ENCODE measurements at regions not wholly inside any gene's neighbourhood (a gene's known extent, or its start where the extent isn't known, plus 50 kb on each side); places are given as distances from the start of the nearest gene placed in this dataset.
"Not testable (repeated sequence)": the region's sequence is repeated elsewhere in the genome, so short reads cannot be mapped to it uniquely, and the experiment has no call there.

DNA sequence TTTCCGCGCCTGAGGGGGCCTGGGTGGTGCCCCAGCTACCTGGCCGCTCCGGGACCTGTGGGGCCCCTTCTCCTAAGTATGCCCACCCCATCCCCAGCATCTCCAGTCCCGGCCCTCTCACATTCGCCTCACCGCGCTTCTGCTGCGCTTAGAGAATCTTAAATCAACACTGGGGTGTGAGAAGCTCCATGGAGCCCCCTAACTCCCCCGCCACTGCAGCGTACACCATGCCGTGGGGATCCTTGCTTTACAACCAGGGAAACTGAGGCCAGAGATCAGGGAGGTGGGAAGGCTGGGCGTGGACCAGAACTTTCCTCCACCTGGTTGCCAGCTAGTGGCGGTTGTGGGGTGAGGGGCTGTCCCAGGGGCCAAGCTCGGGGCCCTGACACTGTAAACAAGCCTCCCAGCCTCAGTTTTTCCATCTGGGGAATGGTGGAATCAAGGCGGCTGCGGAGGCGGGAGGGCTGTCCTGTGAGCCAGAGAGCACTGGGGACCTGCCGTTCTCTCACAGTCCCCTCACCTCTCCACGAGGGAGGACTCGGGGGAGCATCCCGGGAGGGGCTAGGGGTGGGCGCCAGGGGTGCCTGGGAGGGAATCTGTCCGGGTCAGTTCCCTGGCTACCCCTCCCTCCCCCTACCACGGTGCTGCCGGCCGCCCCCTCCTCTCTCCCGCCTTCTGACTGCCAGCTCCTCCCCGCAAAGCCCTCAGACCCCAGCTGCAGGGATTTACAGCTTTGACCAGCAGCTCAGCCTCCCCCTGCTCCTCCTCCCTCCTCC is 161.2 kb downstream of the C9orf50 start:
- in situ Hi-C loops (cut with MboI; ENCODE audit: low sequenced_read_pairs) = no loop called here

DNA sequence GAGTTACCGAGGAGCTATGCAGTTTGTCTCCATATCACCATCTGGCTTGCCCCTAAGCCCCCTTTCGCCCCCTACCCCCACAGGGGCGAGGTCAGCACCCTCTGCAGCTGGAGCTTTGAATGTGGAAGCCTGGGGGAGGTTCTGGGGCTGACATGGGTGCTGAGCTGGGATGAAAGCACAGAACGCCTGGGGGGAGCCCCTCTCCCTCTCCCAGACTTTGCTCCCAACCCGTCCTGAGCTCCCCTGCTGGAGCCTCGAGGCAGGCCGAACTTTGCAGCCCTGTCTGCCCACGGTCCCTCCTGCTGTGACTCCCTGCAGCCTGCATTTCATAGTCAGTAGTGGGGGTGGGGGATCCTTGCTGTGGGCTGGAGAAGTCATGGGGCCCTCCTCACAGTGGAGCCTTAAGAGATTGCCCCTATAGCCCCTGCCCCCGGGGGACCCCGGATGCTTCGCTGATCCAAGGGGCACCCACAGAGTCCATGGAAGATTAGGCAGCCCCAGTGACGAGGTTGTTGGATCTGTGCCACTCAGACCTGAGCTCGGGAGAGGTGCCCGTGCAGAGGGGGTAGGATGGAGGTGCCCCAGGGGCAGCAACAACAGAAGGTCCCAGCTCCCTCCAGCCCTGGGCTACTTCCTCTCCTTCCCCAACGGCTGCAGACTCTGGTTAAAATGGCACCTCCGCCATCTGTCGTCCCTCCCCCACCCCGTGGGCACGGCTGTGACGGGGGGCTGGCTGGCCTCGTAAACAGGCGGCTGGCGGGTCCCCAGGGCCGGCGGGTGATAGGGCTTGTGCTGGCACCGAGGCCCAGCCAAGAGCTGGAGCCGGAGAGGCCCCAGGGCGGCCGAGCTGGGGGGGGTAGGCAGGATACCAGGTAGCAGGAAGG is 162.0 kb downstream of the C9orf50 start:
- in situ Hi-C loops (cut with MboI; ENCODE audit: low sequenced_read_pairs) = no loop called here

DNA sequence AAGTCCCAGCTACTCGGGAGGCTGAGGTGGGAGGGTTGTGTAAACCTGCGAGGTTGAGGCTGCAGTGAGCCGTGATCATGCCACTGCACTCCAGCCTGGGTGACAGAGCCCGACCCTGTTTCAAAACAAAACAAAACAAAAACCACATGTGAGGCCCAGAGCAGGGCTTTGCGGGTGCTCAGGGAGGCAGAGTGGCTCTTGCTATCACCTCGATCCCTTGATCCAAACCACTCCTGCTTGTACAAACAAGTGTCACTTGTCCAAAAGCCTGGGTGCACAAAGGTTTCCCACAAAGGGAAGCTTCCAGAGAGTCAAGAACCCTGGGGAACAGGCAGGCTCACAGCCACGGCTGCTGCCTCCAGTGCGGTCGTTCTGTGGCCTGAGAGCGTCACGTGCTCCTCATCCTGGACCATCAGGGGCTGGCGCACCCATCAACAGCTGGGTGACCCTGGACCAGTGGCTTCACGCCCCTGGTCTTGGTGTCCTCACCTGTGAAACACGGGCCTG is 162.7 kb downstream of the C9orf50 start:
- in situ Hi-C loops (cut with MboI; ENCODE audit: low sequenced_read_pairs) = no loop called here

GRCh38 chr9:129457325-129457779 is 163.5 kb downstream of the C9orf50 start:
- in situ Hi-C loops (cut with MboI; ENCODE audit: low sequenced_read_pairs) = no loop called here

- in situ Hi-C loops (cut with MboI; ENCODE audit: low sequenced_read_pairs) = no loop called here
These were observed 164.2 kb downstream of the C9orf50 start for GRCh38 chr9:129456549-129457324.

DNA sequence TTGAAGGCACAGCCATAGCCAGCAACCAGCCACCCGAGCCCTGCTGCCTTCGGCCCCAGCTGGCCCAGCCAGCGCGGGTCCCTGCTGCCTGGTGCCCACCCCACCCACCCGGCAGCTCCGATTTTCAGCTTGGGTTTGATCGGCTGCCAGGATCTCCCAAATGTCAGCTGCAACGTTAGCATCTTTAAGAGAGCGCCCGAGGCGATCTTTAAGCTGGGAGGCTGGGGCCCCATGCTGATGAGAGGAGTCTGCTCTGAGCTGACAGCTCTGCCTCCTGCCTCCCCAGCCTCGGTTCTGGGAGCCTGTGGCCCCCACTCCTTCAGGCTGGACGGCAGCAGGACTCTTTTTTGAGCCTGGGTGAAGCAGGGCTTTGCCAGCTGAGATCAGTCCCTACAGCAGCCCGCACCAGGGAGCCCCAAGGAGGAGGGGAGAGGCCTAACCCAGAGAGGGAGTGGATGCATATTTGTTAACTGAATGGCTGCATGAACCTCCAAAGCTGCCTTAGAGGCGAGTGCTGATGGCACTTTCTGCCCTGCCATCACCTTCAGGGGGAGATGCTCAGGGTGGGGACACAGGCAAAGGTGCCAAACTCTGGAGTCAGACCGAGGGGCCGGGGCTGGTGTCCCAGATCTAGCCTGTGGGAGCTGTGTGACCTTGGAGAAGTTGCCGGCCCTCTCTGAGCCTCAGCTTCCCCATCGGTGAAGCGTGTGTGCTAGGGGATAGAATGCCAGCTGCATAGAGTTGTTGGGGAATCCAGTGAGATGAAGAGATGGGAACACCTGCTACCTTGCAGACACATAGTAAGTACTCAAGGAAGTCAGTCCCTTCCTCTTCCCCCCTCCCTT is 165.5 kb downstream of the C9orf50 start:
- in situ Hi-C loops (cut with MboI; ENCODE audit: low sequenced_read_pairs) = no loop called here

DNA sequence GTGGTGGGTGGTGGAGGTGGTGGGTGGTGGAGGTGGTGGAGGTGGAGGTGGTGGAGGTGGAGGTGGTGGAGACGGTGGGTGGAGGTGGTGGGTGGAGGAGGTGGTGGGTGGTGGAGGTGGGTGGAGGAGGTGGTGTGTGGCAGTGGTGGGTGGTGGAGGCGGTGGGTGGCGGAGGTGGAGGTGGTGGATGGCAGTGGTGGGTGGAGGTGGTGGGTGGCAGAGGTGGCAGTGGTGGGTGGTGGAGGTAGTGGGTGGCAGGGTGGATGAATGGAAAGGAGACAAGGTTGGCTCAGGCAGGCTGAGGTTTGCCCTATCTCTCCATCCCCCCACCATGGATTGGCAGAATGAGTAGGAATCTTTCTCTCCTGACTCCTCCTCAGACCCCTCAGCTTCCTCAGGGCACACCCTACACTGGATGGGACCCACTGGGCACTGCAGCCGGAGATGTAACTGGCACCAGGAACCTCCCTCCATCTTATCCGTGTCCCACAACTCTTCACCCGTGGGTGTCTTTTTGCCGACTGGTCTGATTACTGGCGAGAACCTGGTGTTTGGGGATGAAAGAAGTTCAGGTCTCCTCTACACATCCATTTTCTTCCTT is 166.3 kb downstream of the C9orf50 start:
- in situ Hi-C loops (cut with MboI; ENCODE audit: low sequenced_read_pairs) = no loop called here

DNA sequence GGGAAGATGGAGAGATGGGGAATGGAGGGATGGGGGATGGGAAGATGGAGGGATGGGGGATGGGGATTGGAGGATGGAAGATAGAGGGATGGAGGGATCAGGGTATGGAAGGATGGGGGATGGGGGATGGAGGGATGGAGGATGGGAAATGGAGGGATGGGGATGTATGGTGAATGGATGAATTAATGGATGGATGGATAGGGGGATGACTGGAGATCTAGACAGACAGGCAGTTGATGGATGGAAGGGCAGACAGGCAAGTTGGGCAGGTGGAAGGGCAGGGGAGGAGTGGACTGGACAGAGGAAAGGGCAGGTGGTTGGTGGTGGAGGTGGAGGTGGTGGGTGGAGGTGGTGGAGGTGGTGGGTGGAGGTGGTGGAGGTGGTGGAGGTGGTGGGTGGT is 167.2 kb downstream of the C9orf50 start:
- in situ Hi-C loops (cut with MboI; ENCODE audit: low sequenced_read_pairs) = no loop called here

DNA sequence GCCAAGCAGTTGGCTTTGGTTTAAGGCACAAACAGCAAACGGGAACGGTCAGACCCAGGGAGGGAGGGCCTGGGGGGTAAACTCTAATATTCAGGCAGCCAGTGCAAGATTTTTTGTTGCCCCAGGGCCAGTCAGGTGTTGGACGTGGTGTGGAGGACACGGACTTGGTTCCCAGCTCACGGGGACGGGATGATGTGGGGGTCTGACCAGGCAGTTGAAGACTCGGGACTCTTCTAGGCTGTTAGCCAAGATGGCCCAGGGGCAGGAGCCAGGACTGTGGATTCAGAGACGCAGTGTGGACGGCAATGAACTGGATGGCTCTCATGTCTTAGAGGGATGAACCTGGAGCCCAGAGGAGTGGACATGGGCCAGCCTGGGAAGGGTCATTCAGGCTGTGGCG is 169.2 kb downstream of the C9orf50 start:
- in situ Hi-C loops (cut with MboI; ENCODE audit: low sequenced_read_pairs) = no loop called here

- in situ Hi-C loops (cut with MboI; ENCODE audit: low sequenced_read_pairs) = no loop called here
These were observed 169.7 kb downstream of the C9orf50 start for GRCh38 chr9:129451089-129451656.

- in situ Hi-C loops (cut with MboI; ENCODE audit: low sequenced_read_pairs) = no loop called here
These were observed 171.8 kb downstream of the C9orf50 start for GRCh38 chr9:129449066-129449465.

- in situ Hi-C loops (cut with MboI; ENCODE audit: low sequenced_read_pairs) = no loop called here
These were observed 173.9 kb downstream of the C9orf50 start for GRCh38 chr9:129446828-129447550.

DNA sequence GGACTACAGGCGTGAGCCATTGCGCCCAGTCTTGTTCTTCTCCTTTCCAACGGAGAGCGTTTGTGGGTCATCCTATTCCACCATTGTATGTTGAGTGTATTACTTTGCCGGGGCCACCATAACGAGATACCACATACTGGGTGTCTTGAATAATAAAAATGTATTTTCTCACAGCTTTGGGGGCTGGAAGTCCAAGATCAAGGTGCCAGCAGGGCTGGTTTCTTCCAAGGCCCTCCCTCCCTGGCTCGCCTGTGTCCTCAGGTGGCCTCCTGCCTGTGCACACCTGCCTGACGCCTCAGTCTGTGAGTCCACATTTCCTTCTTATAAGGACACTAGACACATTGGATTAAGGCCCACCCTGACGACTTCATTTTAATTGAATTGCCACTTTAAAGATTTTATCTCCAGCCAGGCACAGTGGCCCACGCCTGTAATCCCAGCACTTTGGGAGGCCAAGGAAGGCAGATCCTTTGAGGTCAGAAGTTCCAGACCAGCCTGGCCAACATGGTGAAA is 175.1 kb downstream of the C9orf50 start:
- in situ Hi-C loops (cut with MboI; ENCODE audit: low sequenced_read_pairs) = no loop called here

- in situ Hi-C loops (cut with MboI; ENCODE audit: low sequenced_read_pairs) = not testable (repeated sequence)
These were observed 177.3 kb downstream of the C9orf50 start for GRCh38 chr9:129443515-129444164.

DNA sequence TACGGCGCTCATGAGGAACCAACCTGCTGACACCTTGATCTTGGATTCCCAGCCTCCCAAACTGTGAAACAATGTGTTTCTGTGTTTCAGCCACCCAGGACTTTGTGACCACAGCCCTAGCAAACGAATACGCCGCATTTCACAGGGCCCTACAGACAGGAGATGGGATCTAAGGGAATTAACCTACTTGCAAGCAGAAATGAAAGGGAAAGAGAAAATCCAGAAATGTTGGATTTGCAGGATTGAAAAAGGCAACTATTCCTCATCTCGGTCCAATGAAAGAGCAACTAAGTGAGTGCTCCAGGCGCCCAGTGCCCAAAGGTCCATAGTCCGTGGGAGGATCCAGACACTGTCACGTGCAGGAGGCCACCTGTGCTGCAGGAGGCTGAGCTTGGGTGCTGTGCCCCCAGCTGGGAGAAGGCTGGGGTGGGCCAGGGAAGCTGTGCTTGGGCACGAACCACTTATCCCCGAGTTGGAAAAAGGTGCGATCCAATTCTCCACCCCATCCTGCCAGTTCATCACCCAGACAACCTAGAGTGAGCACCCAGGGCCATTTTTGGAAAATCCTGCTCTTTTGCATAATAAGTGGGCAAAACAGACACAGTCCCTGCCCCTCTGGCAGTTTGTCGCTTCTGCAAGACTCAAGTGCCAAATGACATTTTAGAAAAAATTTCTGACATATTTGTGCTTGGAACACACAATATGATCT is 177.9 kb downstream of the C9orf50 start:
- in situ Hi-C loops (cut with MboI; ENCODE audit: low sequenced_read_pairs) = no loop called here

- in situ Hi-C loops (cut with MboI; ENCODE audit: low sequenced_read_pairs) = no loop called here
These were observed 179.0 kb downstream of the C9orf50 start for GRCh38 chr9:129441852-129442251.

GRCh38 chr9:129440435-129441186 is 180.3 kb downstream of the C9orf50 start:
- in situ Hi-C loops (cut with MboI; ENCODE audit: low sequenced_read_pairs) = no loop called here
